ENCODE measurements at regions not wholly inside any gene's neighbourhood (a gene's known extent, or its start where the extent isn't known, plus 50 kb on each side); places are given as distances from the start of the nearest gene placed in this dataset.

GRCh38 chr1:93021539-93022134 lies 57.4 kb upstream of the MTF2 start:
- TF ChIP-seq CSRNP3 (CRISPR knock-in tag; IDR thresholded peaks at IDR 0.05) (no peak), TOX (CRISPR knock-in tag; IDR thresholded peaks at IDR 0.05; ENCODE audit: borderline replicate concordance) (no peak), CREB5 (CRISPR knock-in tag; IDR thresholded peaks at IDR 0.05; ENCODE audit: low read depth) (no peak), TCF4 (CRISPR knock-in tag; IDR thresholded peaks at IDR 0.05; ENCODE audit: borderline replicate concordance) (no peak), ZC3H10 (CRISPR knock-in tag; IDR thresholded peaks at IDR 0.05) (no peak), SNAI2 (CRISPR knock-in tag; IDR thresholded peaks at IDR 0.05) (no peak), OSR1 (CRISPR knock-in tag; IDR thresholded peaks at IDR 0.05) (no peak), ISL1 (CRISPR knock-in tag; IDR thresholded peaks at IDR 0.05) (no peak)
- ATAC-seq: peak; percentile 81

- ATAC-seq: no peak
- TF ChIP-seq ZNF70 (CRISPR knock-in tag; IDR thresholded peaks at IDR 0.05) (no peak), POU6F1 (CRISPR knock-in tag; IDR thresholded peaks at IDR 0.05; ENCODE audit: borderline replicate concordance, low read depth) (no peak), CSDC2 (CRISPR knock-in tag; IDR thresholded peaks at IDR 0.05) (no peak), GLIS3 (CRISPR knock-in tag; IDR thresholded peaks at IDR 0.05) (no peak), TOX (CRISPR knock-in tag; IDR thresholded peaks at IDR 0.05; ENCODE audit: borderline replicate concordance) (no peak), PPARA (CRISPR knock-in tag; IDR thresholded peaks at IDR 0.05; ENCODE audit: borderline replicate concordance) (no peak)
These were observed 56.5 kb upstream of the MTF2 start for GRCh38 chr1:93022580-93022979.

- TF ChIP-seq ZC3H10 (CRISPR knock-in tag; IDR thresholded peaks at IDR 0.05): no peak
- no peak for TF ChIP-seq OSR1 (CRISPR knock-in tag; IDR thresholded peaks at IDR 0.05)
- no peak for TF ChIP-seq CSRNP3 (CRISPR knock-in tag; IDR thresholded peaks at IDR 0.05)
- no peak for TF ChIP-seq ZNF8 (CRISPR knock-in tag; IDR thresholded peaks at IDR 0.05)
- TF ChIP-seq CREB5 (CRISPR knock-in tag; IDR thresholded peaks at IDR 0.05; ENCODE audit: low read depth): no peak
- TF ChIP-seq TSHZ2 (CRISPR knock-in tag; IDR thresholded peaks at IDR 0.05): no peak
- ATAC-seq: no peak
These were observed 55.8 kb upstream of the MTF2 start for GRCh38 chr1:93023281-93023680.

- no peak for ATAC-seq
- 0 out of 2 replicates have a peak, but pooled peaks have one; percentile 15 for TF ChIP-seq ISL1 (CRISPR knock-in tag; IDR thresholded peaks at IDR 0.05)
- no peak for TF ChIP-seq ZFP30 (CRISPR knock-in tag; IDR thresholded peaks at IDR 0.05)
- TF ChIP-seq GLIS3 (CRISPR knock-in tag; IDR thresholded peaks at IDR 0.05): no peak
- TF ChIP-seq OSR1 (CRISPR knock-in tag; IDR thresholded peaks at IDR 0.05): no peak
These were observed 53.5 kb upstream of the MTF2 start for GRCh38 chr1:93025572-93025971.

Data from SK-N-SH treated with all-trans-retinoic acid at 6 μM for 48 hours (cell line).